Mesenchymal stem cell (in vitro differentiated cells and primary cell): ENCODE measurements at regions not wholly inside any gene's neighbourhood (a gene's known extent, or its start where the extent isn't known, plus 50 kb on each side); places are given as distances from the start of the nearest gene placed in this dataset.

Experiments used
- DNase-seq: peaks from one replicate; pipeline ENCODE4 v3.0.0-alpha.2; 2013
- H2AFZ ChIP-seq: one replicate; pipeline ENCODE4 v1.6.1; 2013; ENCODE audit warnings: low read depth, mild to moderate bottlenecking, control low read depth, inconsistent platforms, low read length, moderate library complexity
- H2AK5ac ChIP-seq: 2 replicates; pipeline ENCODE4 v1.6.1; 2013; ENCODE audit warnings: low read length, moderate library complexity, mild to moderate bottlenecking, inconsistent platforms; ENCODE audit not compliant: severe bottlenecking
- H2BK120ac ChIP-seq: one replicate; pipeline ENCODE4 v1.6.1; 2013; ENCODE audit warnings: low read depth, mild to moderate bottlenecking, inconsistent platforms, low read length, moderate library complexity
- H2BK12ac ChIP-seq, 2 experiments: one replicate each; pipeline ENCODE4 v1.6.1; 2013; ENCODE audit warnings: inconsistent platforms in 2 of 2, low read length in 2 of 2, mild to moderate bottlenecking in 2 of 2, moderate library complexity in 2 of 2, control low read depth in 1 of 2
- H2BK15ac ChIP-seq: one replicate; pipeline ENCODE4 v1.6.1; 2013; ENCODE audit warnings: mild to moderate bottlenecking, low read depth, inconsistent platforms; ENCODE audit not compliant: poor library complexity, severe bottlenecking
- H2BK5ac ChIP-seq: 2 replicates; pipeline ENCODE4 v1.6.1; 2013; ENCODE audit warnings: low read depth, mild to moderate bottlenecking, low read length, control low read depth, inconsistent platforms; ENCODE audit not compliant: poor library complexity, severe bottlenecking
- H3K14ac ChIP-seq, 2 experiments: one replicate each; pipeline ENCODE4 v1.6.1; 2013; ENCODE audit warnings: inconsistent platforms in 2 of 2, low read length in 2 of 2, control low read depth in 1 of 2, mild to moderate bottlenecking in 1 of 2, moderate library complexity in 1 of 2
- H3K18ac ChIP-seq, 2 experiments: one replicate each; pipeline ENCODE4 v1.6.1; 2013; ENCODE audit warnings: inconsistent platforms in 2 of 2, low read length in 2 of 2, control low read depth in 1 of 2, low read depth in 1 of 2, mild to moderate bottlenecking in 1 of 2
- H3K23ac ChIP-seq, 2 experiments: one replicate each; pipeline ENCODE4 v1.6.1; 2013; ENCODE audit warnings: inconsistent platforms in 2 of 2, low read length in 2 of 2, mild to moderate bottlenecking in 2 of 2, moderate library complexity in 2 of 2, control low read depth in 1 of 2
- H3K27ac ChIP-seq: 2 replicates; pipeline ENCODE4 v1.5.1; 2013; ENCODE audit warnings: mild to moderate bottlenecking, moderate library complexity, low read length, control low read depth, inconsistent platforms; ENCODE audit not compliant: poor library complexity, severe bottlenecking
- H3K27me3 ChIP-seq, 2 experiments: 2 replicates each; pipeline versions ENCODE4 v1.6.1 to v1.7.0; 2013; ENCODE audit warnings: low read length in 2 of 2, mild to moderate bottlenecking in 2 of 2, moderate library complexity in 2 of 2, control low read depth in 1 of 2, inconsistent platforms in 1 of 2; ENCODE audit not compliant: control insufficient read depth in 1 of 2, insufficient read depth in 1 of 2
- H3K36me3 ChIP-seq, 2 experiments: 2 replicates each; pipeline versions ENCODE4 v1.6.1 to v1.7.0; 2013; ENCODE audit warnings: low read length in 2 of 2, control low read depth in 1 of 2, inconsistent platforms in 1 of 2, low read depth in 1 of 2, mild to moderate bottlenecking in 1 of 2; ENCODE audit not compliant: insufficient read depth in 2 of 2, control insufficient read depth in 1 of 2
- H3K4ac ChIP-seq, 2 experiments: one replicate each; pipeline ENCODE4 v1.6.1; 2013; ENCODE audit warnings: inconsistent platforms in 2 of 2, low read length in 2 of 2, mild to moderate bottlenecking in 2 of 2, moderate library complexity in 2 of 2, control low read depth in 1 of 2, low read depth in 1 of 2
- H3K4me1 ChIP-seq: 2 replicates; pipeline ENCODE4 v1.6.1; 2013; ENCODE audit warnings: low read depth, low read length, control low read depth; ENCODE audit not compliant: control insufficient read depth, insufficient read depth
- H3K4me2 ChIP-seq: 2 replicates; pipeline ENCODE4 v1.6.1; 2013; ENCODE audit warnings: low read length, mild to moderate bottlenecking, inconsistent platforms; ENCODE audit not compliant: poor library complexity, severe bottlenecking
- H3K4me3 ChIP-seq, 2 experiments: 2 replicates each; pipeline versions ENCODE4 v1.5.1 to v1.7.0; 2013; ENCODE audit warnings: low read length in 2 of 2, mild to moderate bottlenecking in 2 of 2, control low read depth in 1 of 2, low read depth in 1 of 2; ENCODE audit not compliant: insufficient read depth in 1 of 2
- H3K79me1 ChIP-seq: replicated peaks from 2 replicates; pipeline ENCODE4 v1.6.1; 2013; ENCODE audit warnings: mild to moderate bottlenecking, control low read depth, low read length, inconsistent platforms; ENCODE audit not compliant: poor library complexity, severe bottlenecking
- H3K9ac ChIP-seq: 2 replicates; pipeline ENCODE4 v1.7.0; 2013; ENCODE audit warnings: mild to moderate bottlenecking, low read length, moderate library complexity
- H3K9me3 ChIP-seq: 2 replicates; pipeline ENCODE4 v1.7.0; 2013; ENCODE audit warnings: mild to moderate bottlenecking, low read length; ENCODE audit not compliant: control insufficient read depth
- H4K8ac ChIP-seq: one replicate; pipeline ENCODE4 v1.6.1; 2013; ENCODE audit warnings: inconsistent platforms, mild to moderate bottlenecking, low read length, moderate library complexity
- H4K91ac ChIP-seq: one replicate; pipeline ENCODE4 v1.6.1; 2013; ENCODE audit warnings: mild to moderate bottlenecking, low read length, inconsistent platforms
- WGBS: methylation state at CpG from one replicate; pipeline ENCODE4 v1.1.7; 2013; ENCODE audit warnings: mixed read lengths; 5-methylcytosine and 5-hydroxymethylcytosine counted together

GRCh38 chr11:112392904-112393303 is 132.2 kb upstream of the PLET1 start:
- H3K9me3 ChIP-seq = no peaks in the 10 kb centered on the region
- H2BK5ac ChIP-seq = no peak overlapping the region
- H3K27ac ChIP-seq = no peak overlapping the region
- H3K4me1 ChIP-seq = no peaks in the 10 kb centered on the region
- no peak overlapping the region for H3K14ac ChIP-seq
- no peak overlapping the region for H3K23ac ChIP-seq
- H3K4ac ChIP-seq = no peak overlapping the region
- H3K4me2 ChIP-seq = no peak overlapping the region
- WGBS = 51% methylated on average over 5 of the region's 5 CpGs
- no peak for DNase-seq
- no peaks in the 10 kb centered on the region for H3K36me3 ChIP-seq
- no peak overlapping the region for H3K4me3 ChIP-seq
- no peak overlapping the region for H3K18ac ChIP-seq
- H4K8ac ChIP-seq = no peak overlapping the region
- no peak overlapping the region for H2AK5ac ChIP-seq
- no peak overlapping the region for H2BK12ac ChIP-seq
- H2BK120ac ChIP-seq = no peak overlapping the region
- H2AFZ ChIP-seq = no peak overlapping the region
- H3K79me1 ChIP-seq = no peaks in the 10 kb centered on the region
- H3K27me3 ChIP-seq = peaks cover 0 to 6% of the 10 kb centered on the region in 2 experiments
- H4K91ac ChIP-seq = no peak overlapping the region
- no peak overlapping the region for H2BK15ac ChIP-seq
- H3K9ac ChIP-seq = no peak overlapping the region

- no peak overlapping the region for H3K18ac ChIP-seq
- no peak overlapping the region for H3K27ac ChIP-seq
- no peak overlapping the region for H3K23ac ChIP-seq
- H4K8ac ChIP-seq = no peak overlapping the region
- H3K9me3 ChIP-seq = no peaks in the 10 kb centered on the region
- H3K36me3 ChIP-seq = no peaks in the 10 kb centered on the region
- WGBS = 72% methylated on average over 2 of the region's 3 CpGs
- no peak overlapping the region for H3K4ac ChIP-seq
- H3K4me1 ChIP-seq = no peaks in the 10 kb centered on the region
- no peak overlapping the region for H3K4me3 ChIP-seq
- peaks cover 0 to 6% of the 10 kb centered on the region in 2 experiments for H3K27me3 ChIP-seq
- H3K9ac ChIP-seq = no peak overlapping the region
- H3K79me1 ChIP-seq = no peaks in the 10 kb centered on the region
- no peak overlapping the region for H3K14ac ChIP-seq
- no peak overlapping the region for H2AK5ac ChIP-seq
- no peak overlapping the region for H4K91ac ChIP-seq
- no peak overlapping the region for H2BK120ac ChIP-seq
- H2BK5ac ChIP-seq = no peak overlapping the region
- no peak for DNase-seq
- H2BK12ac ChIP-seq = no peak overlapping the region
- H3K4me2 ChIP-seq = no peak overlapping the region
- no peak overlapping the region for H2BK15ac ChIP-seq
- H2AFZ ChIP-seq = no peak overlapping the region
These were observed 133.6 kb upstream of the PLET1 start for GRCh38 chr11:112394304-112394703.

GRCh38 chr11:112396076-112396475 is 135.4 kb upstream of the PLET1 start:
- Histone ChIP-seq H4K91ac (no peak overlapping the region), H3K36me3 (no peaks in the 10 kb centered on the region), H4K8ac (no peak overlapping the region), H3K9ac (no peak overlapping the region), H3K79me1 (no peaks in the 10 kb centered on the region), H2AK5ac (no peak overlapping the region), H3K23ac (no peak overlapping the region), H2BK5ac (no peak overlapping the region), H3K4me3 (no peak overlapping the region), H2BK12ac (no peak overlapping the region), H2BK15ac (no peak overlapping the region), H3K27ac (no peak overlapping the region), H3K9me3 (no peaks in the 10 kb centered on the region), H2AFZ (no peak overlapping the region), H3K4me2 (no peak overlapping the region), H3K4me1 (no peaks in the 10 kb centered on the region), H3K4ac (no peak overlapping the region), H3K27me3 (peaks cover 3 to 6% of the 10 kb centered on the region in 2 experiments), H3K18ac (no peak overlapping the region), H2BK120ac (no peak overlapping the region), H3K14ac (no peak overlapping the region)
- WGBS = 93% methylated on average over 2 of the region's 2 CpGs
- no peak for DNase-seq

GRCh38 chr11:112398798-112399478 is 138.3 kb upstream of the PLET1 start:
- Histone ChIP-seq H3K4ac (no peak overlapping the region), H3K14ac (no peak overlapping the region), H2AK5ac (no peak overlapping the region), H2BK15ac (no peak overlapping the region), H3K79me1 (no peaks in the 10 kb centered on the region), H4K91ac (no peak overlapping the region), H3K27me3 (peaks cover 0 to 3% of the 10 kb centered on the region in 2 experiments), H3K9ac (no peak overlapping the region), H2BK5ac (no peak overlapping the region), H2AFZ (no peak overlapping the region), H3K27ac (no peak overlapping the region), H3K36me3 (no peaks in the 10 kb centered on the region), H3K9me3 (no peaks in the 10 kb centered on the region), H2BK120ac (no peak overlapping the region), H3K18ac (no peak overlapping the region), H3K4me1 (no peaks in the 10 kb centered on the region), H2BK12ac (no peak overlapping the region), H3K4me3 (no peak overlapping the region), H3K4me2 (no peak overlapping the region), H4K8ac (no peak overlapping the region), H3K23ac (no peak overlapping the region)
- no peak for DNase-seq
- WGBS = 86% methylated on average over 8 of the region's 9 CpGs
